ENCODE measurements at regions not wholly inside any gene's neighbourhood (a gene's known extent, or its start where the extent isn't known, plus 50 kb on each side); places are given as distances from the start of the nearest gene placed in this dataset.

- Histone ChIP-seq H3K27me3 (ENCODE audit: control insufficient read depth in 1 of 2, insufficient read depth in 2 of 2, low read length in 2 of 2) (no peaks in the 10 kb centered on the region), H3K9ac (ENCODE audit: insufficient read depth, low read depth, low read length) (no peak overlapping the region), H3K9me3 (ENCODE audit: low read length) (no peaks in the 10 kb centered on the region), H3K27ac (ENCODE audit: extremely low read length, insufficient read depth, low read length) (no peak overlapping the region), H3K36me3 (replicated peaks in 1 of 2; ENCODE audit: control insufficient read depth in 1 of 2, insufficient read depth in 2 of 2, low read length in 2 of 2) (no peaks in the 10 kb centered on the region), H3K4me3 (replicated peaks in 1 of 3; ENCODE audit: insufficient read depth in 1 of 3, low read depth in 2 of 3, low read length in 3 of 3) (no peak overlapping the region), H3K4me1 (ENCODE audit: insufficient read depth, low read length) (no peaks in the 10 kb centered on the region), H3K4me2 (ENCODE audit: low read depth, low read length) (no peak overlapping the region), H4K20me1 (ENCODE audit: insufficient read depth, low read length) (no peaks in the 10 kb centered on the region), H2AFZ (ENCODE audit: low read length) (no peak overlapping the region), H3K79me2 (ENCODE audit: insufficient read depth, low read length) (no peaks in the 10 kb centered on the region)
- WGBS (ENCODE audit: low lambda C conversion rate), result 0% methylated on average over 1 of the region's 1 CpG
- CTCF ChIA-PET (ENCODE audit: low intra/inter-chr PET ratio, low total read pairs), result no interaction called here
- POLR2A ChIA-PET, result no interaction called here
- no peak for TF ChIP-seq ZNF430 (CRISPR knock-in tag; IDR thresholded peaks at IDR 0.05)
- TF ChIP-seq SUZ12 (IDR thresholded peaks at IDR 0.05; ENCODE audit: low read depth, low read length), result no peak
- TF ChIP-seq, protein P1, sequence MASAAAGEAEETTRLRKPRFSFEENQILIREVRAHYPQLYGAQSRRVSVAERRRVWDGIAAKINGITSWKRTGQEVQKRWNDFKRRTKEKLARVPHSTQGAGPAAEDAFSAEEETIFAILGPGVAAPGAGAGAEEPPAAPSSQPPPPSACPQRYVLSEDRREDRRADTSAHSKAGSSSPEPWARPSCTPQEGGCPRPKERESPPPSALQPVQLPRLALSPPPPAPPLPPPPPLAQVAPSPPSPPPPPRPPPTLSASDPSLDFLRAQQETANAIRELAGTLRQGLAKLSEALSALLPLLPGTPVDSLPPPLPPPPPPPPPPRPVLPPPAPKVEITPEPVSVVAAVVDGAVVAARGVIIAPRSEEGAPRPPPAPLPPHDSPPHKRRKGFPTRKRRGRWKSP (CRISPR knock-in tag; IDR thresholded peaks at IDR 0.05), result no peak
- TF ChIP-seq ZNF33A (CRISPR knock-in tag; IDR thresholded peaks at IDR 0.05; ENCODE audit: borderline replicate concordance), result no peak
- TF ChIP-seq ZBTB40 (IDR thresholded peaks at IDR 0.05), result no peak
- TF ChIP-seq ZBTB40 (CRISPR knock-in tag; IDR thresholded peaks at IDR 0.05), result no peak
- no peak for TF ChIP-seq KLF9 (CRISPR knock-in tag; IDR thresholded peaks at IDR 0.05; ENCODE audit: low read depth)
- TF ChIP-seq TCF7 (IDR thresholded peaks at IDR 0.05; ENCODE audit: low read depth), result no peak
- no peak for TF ChIP-seq NR2F2 (IDR thresholded peaks at IDR 0.05; ENCODE audit: borderline replicate concordance, low read depth)
- no peak for TF ChIP-seq NCOA5 (CRISPR knock-in tag; IDR thresholded peaks at IDR 0.05)
- in situ Hi-C loops (cut with HindIII; ENCODE audit: extremely low pct_ligation_motif_present, low pct_unique_long_range_greater_than_20kb) (no loop called here), intact Hi-C loops (cut with micrococcal nuclease; ENCODE audit: unreplicated experiment) (no loop called here)
- no peak for FAIRE-seq
- ATAC-seq, result no peak
- no peak for DNase-seq (ENCODE audit: low spot score)
- BruUV-seq (replicated peaks), result no TSS peak
These were observed 61.7 kb upstream of the HMGN3 start for GRCh38 chr6:79296211-79296610.

All from HepG2 (cell line).